ENCODE measurements at regions not wholly inside any gene's neighbourhood (a gene's known extent, or its start where the extent isn't known, plus 50 kb on each side); places are given as distances from the start of the nearest gene placed in this dataset.

DNA sequence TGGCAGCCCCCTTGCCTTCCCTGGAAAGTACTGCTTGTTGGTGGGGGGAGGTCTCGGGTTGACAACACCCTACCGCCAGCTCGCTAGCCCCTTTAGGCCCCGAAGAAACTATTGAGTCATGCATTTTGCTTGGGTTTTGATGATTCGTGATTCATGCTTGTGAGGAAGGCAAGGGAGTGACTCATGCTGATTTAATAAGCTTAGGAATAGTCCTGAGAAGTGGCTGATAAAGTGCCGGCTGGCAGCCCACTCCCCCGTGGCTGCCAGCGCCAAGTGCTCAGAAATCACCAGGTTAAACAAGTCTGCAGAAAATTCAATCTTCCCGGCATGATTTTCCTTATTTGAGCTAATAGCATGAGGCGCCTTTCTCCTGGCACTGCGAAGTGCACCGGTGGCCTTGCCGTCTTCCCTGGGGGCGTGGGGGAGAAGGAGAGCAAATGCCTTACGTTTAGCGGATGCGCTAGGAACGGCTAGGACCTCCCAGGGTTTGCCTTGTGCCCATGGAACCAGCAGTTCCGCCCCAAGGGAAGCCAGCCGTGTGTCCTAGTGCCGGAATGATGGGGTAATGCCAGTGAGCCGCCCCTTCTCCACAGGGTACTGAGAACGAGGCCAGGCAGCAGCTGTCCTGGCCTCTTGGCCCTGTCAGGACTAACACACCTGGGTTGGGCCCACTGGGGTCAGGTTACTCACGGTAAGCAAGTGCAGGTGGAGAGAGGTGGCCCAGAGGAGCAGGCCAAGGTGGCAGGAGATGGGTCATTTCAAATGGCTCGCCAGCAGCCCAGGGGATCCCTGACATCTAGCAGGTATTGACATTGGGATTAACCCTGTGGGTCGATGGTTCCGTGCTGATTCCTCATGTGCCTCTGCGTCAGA, 151.9 kb downstream of the MACROH2A1 start:
- TF ChIP-seq MYC (IDR thresholded peaks at IDR 0.05; ENCODE audit: borderline replicate concordance, low read length) (no peak), JUN (IDR thresholded peaks at IDR 0.05) (peak; percentile 70 to 79; a peak in 2 of 5 replicates), RAD21 (conservative IDR thresholded peaks at IDR 0.05 in 1 of 2, IDR thresholded peaks at IDR 0.05 in 1 of 2) (no peak; a peak in 1 of 5 replicates), HOXB13 (CRISPR knock-in tag; IDR thresholded peaks at IDR 0.05; ENCODE audit: low read depth) (no peak), CEBPB (IDR thresholded peaks at IDR 0.05) (peak in 1 of 2 experiments; percentile 69; a peak in 2 of 4 replicates), POLR2A (IDR thresholded peaks at IDR 0.05; ENCODE audit: low read length) (no peak)
- TF ChIP-seq, protein P1, sequence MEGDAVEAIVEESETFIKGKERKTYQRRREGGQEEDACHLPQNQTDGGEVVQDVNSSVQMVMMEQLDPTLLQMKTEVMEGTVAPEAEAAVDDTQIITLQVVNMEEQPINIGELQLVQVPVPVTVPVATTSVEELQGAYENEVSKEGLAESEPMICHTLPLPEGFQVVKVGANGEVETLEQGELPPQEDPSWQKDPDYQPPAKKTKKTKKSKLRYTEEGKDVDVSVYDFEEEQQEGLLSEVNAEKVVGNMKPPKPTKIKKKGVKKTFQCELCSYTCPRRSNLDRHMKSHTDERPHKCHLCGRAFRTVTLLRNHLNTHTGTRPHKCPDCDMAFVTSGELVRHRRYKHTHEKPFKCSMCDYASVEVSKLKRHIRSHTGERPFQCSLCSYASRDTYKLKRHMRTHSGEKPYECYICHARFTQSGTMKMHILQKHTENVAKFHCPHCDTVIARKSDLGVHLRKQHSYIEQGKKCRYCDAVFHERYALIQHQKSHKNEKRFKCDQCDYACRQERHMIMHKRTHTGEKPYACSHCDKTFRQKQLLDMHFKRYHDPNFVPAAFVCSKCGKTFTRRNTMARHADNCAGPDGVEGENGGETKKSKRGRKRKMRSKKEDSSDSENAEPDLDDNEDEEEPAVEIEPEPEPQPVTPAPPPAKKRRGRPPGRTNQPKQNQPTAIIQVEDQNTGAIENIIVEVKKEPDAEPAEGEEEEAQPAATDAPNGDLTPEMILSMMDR (IDR thresholded peaks at IDR 0.05): no peak
- TF ChIP-seq, protein P2, sequence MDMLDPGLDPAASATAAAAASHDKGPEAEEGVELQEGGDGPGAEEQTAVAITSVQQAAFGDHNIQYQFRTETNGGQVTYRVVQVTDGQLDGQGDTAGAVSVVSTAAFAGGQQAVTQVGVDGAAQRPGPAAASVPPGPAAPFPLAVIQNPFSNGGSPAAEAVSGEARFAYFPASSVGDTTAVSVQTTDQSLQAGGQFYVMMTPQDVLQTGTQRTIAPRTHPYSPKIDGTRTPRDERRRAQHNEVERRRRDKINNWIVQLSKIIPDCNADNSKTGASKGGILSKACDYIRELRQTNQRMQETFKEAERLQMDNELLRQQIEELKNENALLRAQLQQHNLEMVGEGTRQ (IDR thresholded peaks at IDR 0.05): no peak
- TF ChIP-seq, protein P3, sequence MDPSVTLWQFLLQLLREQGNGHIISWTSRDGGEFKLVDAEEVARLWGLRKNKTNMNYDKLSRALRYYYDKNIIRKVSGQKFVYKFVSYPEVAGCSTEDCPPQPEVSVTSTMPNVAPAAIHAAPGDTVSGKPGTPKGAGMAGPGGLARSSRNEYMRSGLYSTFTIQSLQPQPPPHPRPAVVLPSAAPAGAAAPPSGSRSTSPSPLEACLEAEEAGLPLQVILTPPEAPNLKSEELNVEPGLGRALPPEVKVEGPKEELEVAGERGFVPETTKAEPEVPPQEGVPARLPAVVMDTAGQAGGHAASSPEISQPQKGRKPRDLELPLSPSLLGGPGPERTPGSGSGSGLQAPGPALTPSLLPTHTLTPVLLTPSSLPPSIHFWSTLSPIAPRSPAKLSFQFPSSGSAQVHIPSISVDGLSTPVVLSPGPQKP (IDR thresholded peaks at IDR 0.05; ENCODE audit: low read depth, low read length): no peak

All from A549 (cell line).